ENCODE measurements at regions not wholly inside any gene's neighbourhood (a gene's known extent, or its start where the extent isn't known, plus 50 kb on each side); places are given as distances from the start of the nearest gene placed in this dataset.

- Histone ChIP-seq H3K9me3 (ENCODE audit: control insufficient read depth in 2 of 2, insufficient read depth in 1 of 2, low read depth in 1 of 2, low read length in 1 of 2) (peaks cover 0 to 3% of the 10 kb centered on the region in 2 donors), H3K27me3 (ENCODE audit: control insufficient read depth in 1 of 2, insufficient read depth in 2 of 2, low read length in 2 of 2) (no peaks in the 10 kb centered on the region), H3K36me3 (ENCODE audit: control insufficient read depth in 2 of 2, insufficient read depth in 2 of 2, low read length in 1 of 2) (no peaks in the 10 kb centered on the region), H3K4me3 (ENCODE audit: low read depth in 1 of 2, low read length in 2 of 2) (no peak overlapping the region), H3K27ac (ENCODE audit: low read depth in 2 of 2, low read length in 1 of 2) (no peak overlapping the region), H3K4me1 (ENCODE audit: control insufficient read depth in 2 of 2, insufficient read depth in 2 of 2, low read length in 1 of 2) (no peaks in the 10 kb centered on the region)
- WGBS, 2 donors = 75 to 82% methylated on average over 3 of the region's 3 CpGs
These were observed 188.8 kb upstream of the PAPPA start for GRCh38 chr9:115964710-115965347.

- Histone ChIP-seq H3K36me3 (ENCODE audit: control insufficient read depth in 2 of 2, insufficient read depth in 2 of 2, low read length in 1 of 2) (no peaks in the 10 kb centered on the region), H3K27ac (ENCODE audit: low read depth in 2 of 2, low read length in 1 of 2) (no peak overlapping the region), H3K4me1 (ENCODE audit: control insufficient read depth in 2 of 2, insufficient read depth in 2 of 2, low read length in 1 of 2) (no peaks in the 10 kb centered on the region), H3K4me3 (ENCODE audit: low read depth in 1 of 2, low read length in 2 of 2) (no peak overlapping the region), H3K27me3 (ENCODE audit: control insufficient read depth in 1 of 2, insufficient read depth in 2 of 2, low read length in 2 of 2) (no peaks in the 10 kb centered on the region), H3K9me3 (ENCODE audit: control insufficient read depth in 2 of 2, insufficient read depth in 1 of 2, low read depth in 1 of 2, low read length in 1 of 2) (peaks cover 0 to 3% of the 10 kb centered on the region in 2 donors)
- WGBS, 2 donors = 65 to 69% methylated on average over 1 of the region's 1 CpG
These were observed 186.9 kb upstream of the PAPPA start for GRCh38 chr9:115966660-115967059.

GRCh38 chr9:115969096-115969495 is 184.5 kb upstream of the PAPPA start:
- Histone ChIP-seq H3K9me3 (ENCODE audit: control insufficient read depth in 2 of 2, insufficient read depth in 1 of 2, low read depth in 1 of 2, low read length in 1 of 2) (peaks cover 0 to 3% of the 10 kb centered on the region in 2 donors), H3K4me1 (ENCODE audit: control insufficient read depth in 2 of 2, insufficient read depth in 2 of 2, low read length in 1 of 2) (no peaks in the 10 kb centered on the region), H3K36me3 (ENCODE audit: control insufficient read depth in 2 of 2, insufficient read depth in 2 of 2, low read length in 1 of 2) (no peaks in the 10 kb centered on the region), H3K27me3 (ENCODE audit: control insufficient read depth in 1 of 2, insufficient read depth in 2 of 2, low read length in 2 of 2) (no peaks in the 10 kb centered on the region), H3K27ac (ENCODE audit: low read depth in 2 of 2, low read length in 1 of 2) (no peak overlapping the region), H3K4me3 (ENCODE audit: low read depth in 1 of 2, low read length in 2 of 2) (no peak overlapping the region)
- 70 to 71% methylated on average over 2 of the region's 2 CpGs for WGBS, 2 donors

GRCh38 chr9:115972362-115972761 is 181.2 kb upstream of the PAPPA start:
- Histone ChIP-seq H3K27ac (ENCODE audit: low read depth in 2 of 2, low read length in 1 of 2) (no peak overlapping the region), H3K9me3 (ENCODE audit: control insufficient read depth in 2 of 2, insufficient read depth in 1 of 2, low read depth in 1 of 2, low read length in 1 of 2) (peaks cover 0 to 2% of the 10 kb centered on the region in 2 donors), H3K4me1 (ENCODE audit: control insufficient read depth in 2 of 2, insufficient read depth in 2 of 2, low read length in 1 of 2) (no peaks in the 10 kb centered on the region), H3K4me3 (ENCODE audit: low read depth in 1 of 2, low read length in 2 of 2) (no peak overlapping the region), H3K36me3 (ENCODE audit: control insufficient read depth in 2 of 2, insufficient read depth in 2 of 2, low read length in 1 of 2) (no peaks in the 10 kb centered on the region), H3K27me3 (ENCODE audit: control insufficient read depth in 1 of 2, insufficient read depth in 2 of 2, low read length in 2 of 2) (no peaks in the 10 kb centered on the region)

GRCh38 chr9:115972843-115973595 is 180.6 kb upstream of the PAPPA start:
- Histone ChIP-seq H3K36me3 (ENCODE audit: control insufficient read depth in 2 of 2, insufficient read depth in 2 of 2, low read length in 1 of 2) (no peaks in the 10 kb centered on the region), H3K27me3 (ENCODE audit: control insufficient read depth in 1 of 2, insufficient read depth in 2 of 2, low read length in 2 of 2) (no peaks in the 10 kb centered on the region), H3K4me1 (ENCODE audit: control insufficient read depth in 2 of 2, insufficient read depth in 2 of 2, low read length in 1 of 2) (no peaks in the 10 kb centered on the region), H3K9me3 (ENCODE audit: control insufficient read depth in 2 of 2, insufficient read depth in 1 of 2, low read depth in 1 of 2, low read length in 1 of 2) (no peaks in the 10 kb centered on the region), H3K4me3 (ENCODE audit: low read depth in 1 of 2, low read length in 2 of 2) (no peak overlapping the region), H3K27ac (ENCODE audit: low read depth in 2 of 2, low read length in 1 of 2) (no peak overlapping the region)
- WGBS, 2 donors = 72 to 75% methylated on average over 2 of the region's 2 CpGs

GRCh38 chr9:115976781-115977180 is 176.8 kb upstream of the PAPPA start:
- WGBS, 2 donors = 78 to 80% methylated on average over 2 of the region's 2 CpGs
- no peak overlapping the region for H3K27ac ChIP-seq (ENCODE audit: low read depth in 2 of 2, low read length in 1 of 2)
- H3K36me3 ChIP-seq (ENCODE audit: control insufficient read depth in 2 of 2, insufficient read depth in 2 of 2, low read length in 1 of 2) = no peaks in the 10 kb centered on the region
- H3K4me3 ChIP-seq (ENCODE audit: low read depth in 1 of 2, low read length in 2 of 2) = no peak overlapping the region
- no peaks in the 10 kb centered on the region for H3K9me3 ChIP-seq (ENCODE audit: control insufficient read depth in 2 of 2, insufficient read depth in 1 of 2, low read depth in 1 of 2, low read length in 1 of 2)
- H3K4me1 ChIP-seq (ENCODE audit: control insufficient read depth in 2 of 2, insufficient read depth in 2 of 2, low read length in 1 of 2) = no peaks in the 10 kb centered on the region
- H3K27me3 ChIP-seq (ENCODE audit: control insufficient read depth in 1 of 2, insufficient read depth in 2 of 2, low read length in 2 of 2) = no peaks in the 10 kb centered on the region

- H3K4me3 ChIP-seq (ENCODE audit: low read depth in 1 of 2, low read length in 2 of 2) = no peak overlapping the region
- no peaks in the 10 kb centered on the region for H3K36me3 ChIP-seq (ENCODE audit: control insufficient read depth in 2 of 2, insufficient read depth in 2 of 2, low read length in 1 of 2)
- no peaks in the 10 kb centered on the region for H3K27me3 ChIP-seq (ENCODE audit: control insufficient read depth in 1 of 2, insufficient read depth in 2 of 2, low read length in 2 of 2)
- H3K9me3 ChIP-seq (ENCODE audit: control insufficient read depth in 2 of 2, insufficient read depth in 1 of 2, low read depth in 1 of 2, low read length in 1 of 2) = no peaks in the 10 kb centered on the region
- no peaks in the 10 kb centered on the region for H3K4me1 ChIP-seq (ENCODE audit: control insufficient read depth in 2 of 2, insufficient read depth in 2 of 2, low read length in 1 of 2)
- H3K27ac ChIP-seq (ENCODE audit: low read depth in 2 of 2, low read length in 1 of 2) = no peak overlapping the region
These were observed 175.5 kb upstream of the PAPPA start for GRCh38 chr9:115978091-115978490.

GRCh38 chr9:115978659-115979096 is 174.9 kb upstream of the PAPPA start:
- no peaks in the 10 kb centered on the region for H3K36me3 ChIP-seq (ENCODE audit: control insufficient read depth in 2 of 2, insufficient read depth in 2 of 2, low read length in 1 of 2)
- H3K9me3 ChIP-seq (ENCODE audit: control insufficient read depth in 2 of 2, insufficient read depth in 1 of 2, low read depth in 1 of 2, low read length in 1 of 2) = no peaks in the 10 kb centered on the region
- no peak overlapping the region for H3K27ac ChIP-seq (ENCODE audit: low read depth in 2 of 2, low read length in 1 of 2)
- no peak overlapping the region for H3K4me3 ChIP-seq (ENCODE audit: low read depth in 1 of 2, low read length in 2 of 2)
- no peaks in the 10 kb centered on the region for H3K27me3 ChIP-seq (ENCODE audit: control insufficient read depth in 1 of 2, insufficient read depth in 2 of 2, low read length in 2 of 2)
- H3K4me1 ChIP-seq (ENCODE audit: control insufficient read depth in 2 of 2, insufficient read depth in 2 of 2, low read length in 1 of 2) = no peaks in the 10 kb centered on the region
- WGBS, 2 donors = 27 to 32% methylated on average over 3 of the region's 3 CpGs

- Histone ChIP-seq H3K9me3 (ENCODE audit: control insufficient read depth in 2 of 2, insufficient read depth in 1 of 2, low read depth in 1 of 2, low read length in 1 of 2) (no peaks in the 10 kb centered on the region), H3K36me3 (ENCODE audit: control insufficient read depth in 2 of 2, insufficient read depth in 2 of 2, low read length in 1 of 2) (no peaks in the 10 kb centered on the region), H3K27me3 (ENCODE audit: control insufficient read depth in 1 of 2, insufficient read depth in 2 of 2, low read length in 2 of 2) (no peaks in the 10 kb centered on the region), H3K4me3 (ENCODE audit: low read depth in 1 of 2, low read length in 2 of 2) (no peak overlapping the region), H3K4me1 (ENCODE audit: control insufficient read depth in 2 of 2, insufficient read depth in 2 of 2, low read length in 1 of 2) (no peaks in the 10 kb centered on the region), H3K27ac (ENCODE audit: low read depth in 2 of 2, low read length in 1 of 2) (no peak overlapping the region)
- 76 to 84% methylated on average over 2 of the region's 2 CpGs for WGBS, 2 donors
These were observed 173.5 kb upstream of the PAPPA start for GRCh38 chr9:115980054-115980453.

- no peak overlapping the region for H3K27ac ChIP-seq (ENCODE audit: low read depth in 2 of 2, low read length in 1 of 2)
- no peak overlapping the region for H3K4me3 ChIP-seq (ENCODE audit: low read depth in 1 of 2, low read length in 2 of 2)
- WGBS, 2 donors = 83 to 97% methylated on average over 1 of the region's 1 CpG
- no peaks in the 10 kb centered on the region for H3K36me3 ChIP-seq (ENCODE audit: control insufficient read depth in 2 of 2, insufficient read depth in 2 of 2, low read length in 1 of 2)
- H3K4me1 ChIP-seq (ENCODE audit: control insufficient read depth in 2 of 2, insufficient read depth in 2 of 2, low read length in 1 of 2) = no peaks in the 10 kb centered on the region
- H3K27me3 ChIP-seq (ENCODE audit: control insufficient read depth in 1 of 2, insufficient read depth in 2 of 2, low read length in 2 of 2) = no peaks in the 10 kb centered on the region
- H3K9me3 ChIP-seq (ENCODE audit: control insufficient read depth in 2 of 2, insufficient read depth in 1 of 2, low read depth in 1 of 2, low read length in 1 of 2) = no peaks in the 10 kb centered on the region
These were observed 173.1 kb upstream of the PAPPA start for GRCh38 chr9:115980502-115980901.

Data from esophagus (tissue), 2 donors.